T-cell (primary cell): ENCODE measurements at regions not wholly inside any gene's neighbourhood (a gene's known extent, or its start where the extent isn't known, plus 50 kb on each side); places are given as distances from the start of the nearest gene placed in this dataset.

Experiments used
- ATAC-seq, 4 experiments: fragments of 200-7000 bp in 3 of 4; fragments of 150-1000 bp in 1 of 4; cut with Tn5 transposase; replicated peaks in 1 of 4; 1 replicate in 3 of 4; 2 replicates in 1 of 4; pipeline ENCODE4 v1.10.0; 2021; ENCODE audit warnings: moderate library complexity in 3 of 4, mild to moderate bottlenecking in 2 of 4, moderate number of reproducible peaks in 1 of 4
- CTCF ChIA-PET, 2 donors: fragments of 300-600 bp; sonication (Branson Sonifier 250); formaldehyde crosslinking; loops; one replicate each; lab custom pipeline; 2022; ENCODE audit warnings: antibody characterized with exemption in 2 of 2; lab: Charles Lee
- POLR2A ChIA-PET, 2 donors: fragments of 300-600 bp; sonication (Branson Sonifier 250); formaldehyde crosslinking; loops; one replicate each; lab custom pipeline; 2022; ENCODE audit warnings: antibody characterized with exemption in 2 of 2; lab: Charles Lee
- DNase-seq, 35 experiments: peaks; one replicate each; pipeline versions ENCODE4 v3.0.0 to v3.0.0-alpha.2; 2013 to 2023
- H3K27ac ChIP-seq: one replicate; pipeline ENCODE4 v1.5.1; 2013; ENCODE audit warnings: low read length
- H3K27me3 ChIP-seq, 2 experiments: replicated peaks in 1 of 2; 1 replicate in 1 of 2; 2 replicates in 1 of 2; pipeline versions ENCODE4 v1.6.1 to v1.7.0; 2013; ENCODE audit warnings: low read length in 1 of 2, mixed read lengths in 1 of 2; ENCODE audit not compliant: control insufficient read depth in 2 of 2, insufficient read depth in 2 of 2; ENCODE audit errors: extremely low read depth in 1 of 2
- H3K36me3 ChIP-seq, 2 donors: 1 replicate in 1 of 2; 2 replicates in 1 of 2; pipeline versions ENCODE4 v1.6.1 to v1.7.0; 2013; ENCODE audit warnings: low read length in 1 of 2; ENCODE audit not compliant: control insufficient read depth in 2 of 2, insufficient read depth in 1 of 2; ENCODE audit errors: extremely low read depth in 1 of 2
- H3K4me1 ChIP-seq, 2 experiments: 1 replicate in 1 of 2; 2 replicates in 1 of 2; pipeline versions ENCODE4 v1.6.1 to v1.7.0; 2013; ENCODE audit warnings: low read length in 2 of 2, mixed read lengths in 1 of 2; ENCODE audit not compliant: insufficient read depth in 2 of 2, control insufficient read depth in 1 of 2; ENCODE audit errors: extremely low read depth in 1 of 2
- H3K4me3 ChIP-seq, 2 donors: 1 replicate in 1 of 2; 2 replicates in 1 of 2; pipeline versions ENCODE4 v1.5.1 to v1.7.0; 2013; ENCODE audit warnings: mild to moderate bottlenecking in 2 of 2, low read length in 1 of 2, moderate library complexity in 1 of 2; ENCODE audit not compliant: control insufficient read depth in 1 of 2; ENCODE audit errors: extremely low read depth in 1 of 2
- H3K9me3 ChIP-seq: 2 replicates; pipeline ENCODE4 v1.7.0; 2013
- H3K27ac Mint-ChIP-seq, 2 donors: one replicate each; pipeline ENCODE4 v1.8.0; 2020 to 2021; ENCODE audit warnings: mild to moderate bottlenecking in 2 of 2, mixed read lengths in 2 of 2
- H3K27me3 Mint-ChIP-seq, 2 donors: one replicate each; pipeline ENCODE4 v1.8.0; 2021 to 2022; ENCODE audit warnings: mixed read lengths in 2 of 2
- H3K36me3 Mint-ChIP-seq: one replicate; pipeline ENCODE4 v1.8.0; 2021; ENCODE audit warnings: mixed read lengths
- H3K4me1 Mint-ChIP-seq, 3 donors: one replicate each; pipeline ENCODE4 v1.8.0; 2020 to 2022; ENCODE audit warnings: mixed read lengths in 3 of 3, mild to moderate bottlenecking in 1 of 3
- H3K4me3 Mint-ChIP-seq, 3 donors: one replicate each; pipeline ENCODE4 v1.8.0; 2020 to 2022; ENCODE audit warnings: mild to moderate bottlenecking in 3 of 3, mixed read lengths in 3 of 3, moderate library complexity in 3 of 3
- H3K9me3 Mint-ChIP-seq, 3 donors: one replicate each; pipeline ENCODE4 v1.8.0; 2020 to 2022; ENCODE audit warnings: mixed read lengths in 3 of 3
- WGBS: methylation state at CpG from one replicate; pipeline ENCODE4 v1.1.5; 2013; ENCODE audit warnings: missing lambda C conversion rate; ENCODE audit not compliant: insufficient coverage; 5-methylcytosine and 5-hydroxymethylcytosine counted together

DNA sequence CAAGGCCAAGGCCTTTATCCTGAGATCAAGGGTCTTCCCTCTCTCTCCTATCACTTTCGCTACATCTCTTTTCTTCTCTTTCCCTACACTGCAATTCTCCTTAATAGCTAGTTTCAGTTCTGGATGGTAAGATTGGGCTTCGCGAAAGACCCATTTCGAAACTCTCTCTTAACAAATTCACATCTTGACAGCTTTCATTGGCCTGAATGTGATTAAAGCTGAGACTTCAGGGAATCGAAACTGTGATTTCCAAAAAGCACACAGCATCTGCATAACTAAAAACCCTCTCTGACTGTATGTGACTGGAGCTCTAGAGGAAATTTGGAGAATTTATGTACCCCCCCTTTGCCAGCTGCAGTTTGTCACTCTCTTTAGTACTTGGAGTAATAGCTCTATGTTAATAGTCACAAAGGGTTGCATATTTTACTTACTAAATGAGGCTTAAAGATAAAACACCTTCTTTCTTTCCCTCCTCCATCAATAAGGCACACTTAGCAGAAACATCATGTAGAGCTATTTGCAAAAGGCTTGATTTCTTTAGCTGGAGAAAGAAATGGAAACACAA is 105.3 kb upstream of the FAM20A start:
- H3K27me3 Mint-ChIP-seq: peaks cover 19 to 21% of the 10 kb centered on the region in 2 donors
- H3K4me1 ChIP-seq: no peaks in the 10 kb centered on the region
- H3K4me1 Mint-ChIP-seq: no peaks in the 10 kb centered on the region
- H3K9me3 Mint-ChIP-seq: no peaks in the 10 kb centered on the region
- no peaks in the 10 kb centered on the region for H3K36me3 ChIP-seq
- ChIA-PET POLR2A (no interaction called here), CTCF (no interaction called here)
- ATAC-seq: no peak
- H3K9me3 ChIP-seq: no peaks in the 10 kb centered on the region
- peaks cover 0 to 12% of the 10 kb centered on the region in 2 experiments for H3K27me3 ChIP-seq
- H3K4me3 Mint-ChIP-seq: no peak overlapping the region
- H3K27ac Mint-ChIP-seq: no peak overlapping the region
- no CpG with 5 or more reads among the region's 5 CpGs for WGBS
- DNase-seq: no peak
- no peak overlapping the region for H3K27ac ChIP-seq
- H3K36me3 Mint-ChIP-seq: no peaks in the 10 kb centered on the region
- H3K4me3 ChIP-seq: no peak overlapping the region

DNA sequence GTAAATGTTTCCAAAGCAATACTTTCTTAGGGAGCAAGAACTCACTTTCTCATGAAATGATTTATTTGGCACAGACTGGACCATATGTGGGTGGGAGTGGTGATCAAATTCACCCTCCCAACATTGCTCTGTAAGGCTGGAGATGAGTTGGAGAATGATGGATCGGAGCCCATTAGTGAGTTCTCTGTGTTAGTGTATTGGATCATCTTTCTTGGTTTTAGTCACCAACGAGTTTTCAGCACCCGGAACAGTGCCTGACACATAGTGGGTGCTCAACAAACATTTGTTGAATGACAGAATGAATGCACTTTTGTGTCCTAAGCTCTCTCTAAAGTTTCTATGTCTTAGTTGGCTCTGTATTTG is 104.5 kb upstream of the FAM20A start:
- peaks cover 0 to 12% of the 10 kb centered on the region in 2 experiments for H3K27me3 ChIP-seq
- peaks cover 12 to 19% of the 10 kb centered on the region in 2 donors for H3K27me3 Mint-ChIP-seq
- no peaks in the 10 kb centered on the region for H3K4me1 Mint-ChIP-seq
- WGBS: 59% methylated on average over 2 of the region's 3 CpGs
- no peak overlapping the region for H3K4me3 Mint-ChIP-seq
- no peaks in the 10 kb centered on the region for H3K36me3 ChIP-seq
- no peak overlapping the region for H3K4me3 ChIP-seq
- no peaks in the 10 kb centered on the region for H3K4me1 ChIP-seq
- POLR2A ChIA-PET: interaction anchor here in 1 of 2 donors (0.5 kb wide), 1 partner anchor 45 kb away, joined by 3 read pairs; no protein-coding TSS in a partner anchor
- no peaks in the 10 kb centered on the region for H3K9me3 ChIP-seq
- CTCF ChIA-PET: no interaction called here
- no peak overlapping the region for H3K27ac ChIP-seq
- no peaks in the 10 kb centered on the region for H3K9me3 Mint-ChIP-seq
- ATAC-seq: no peak
- H3K27ac Mint-ChIP-seq: no peak overlapping the region
- DNase-seq: no peak
- no peaks in the 10 kb centered on the region for H3K36me3 Mint-ChIP-seq

DNA sequence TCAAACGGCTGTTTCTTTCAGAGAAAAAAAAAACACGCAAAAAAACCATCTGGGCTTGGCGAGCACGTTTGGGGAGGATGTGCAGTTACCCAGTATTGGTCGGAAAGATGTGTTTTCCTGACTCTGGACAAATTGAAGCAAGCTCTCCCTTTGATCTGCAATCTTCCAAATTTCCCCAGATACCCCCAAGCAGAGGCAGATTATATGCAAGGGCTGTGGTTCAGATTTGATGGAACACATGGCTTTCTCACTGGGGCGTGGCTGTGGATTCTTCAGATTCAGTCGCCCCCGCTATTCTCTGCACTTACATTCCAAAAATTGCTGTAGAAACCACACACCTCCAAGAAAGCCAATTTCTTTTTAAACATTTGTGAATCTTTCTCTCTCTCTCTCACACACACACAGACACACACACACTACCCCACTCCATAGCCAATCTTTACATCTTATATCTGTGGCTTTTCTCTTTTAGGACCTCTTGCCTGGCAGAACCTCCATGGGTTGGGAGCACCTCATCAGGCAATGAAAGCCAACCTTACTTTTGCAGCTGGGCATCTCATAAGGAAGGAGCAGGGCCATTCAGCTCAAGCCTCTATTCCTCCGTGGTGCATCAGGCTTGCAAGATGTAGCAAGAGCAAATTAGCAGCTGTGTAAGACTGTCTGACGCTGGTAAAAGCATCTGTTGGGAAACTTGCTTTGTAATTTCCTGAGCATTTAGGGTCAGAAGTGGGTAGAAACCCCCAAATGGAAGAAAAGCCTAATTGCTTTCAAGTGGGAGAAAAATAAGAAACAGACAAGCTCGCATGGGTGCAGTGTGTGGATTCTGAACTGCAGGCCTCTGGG is 103.9 kb upstream of the FAM20A start:
- Histone ChIP-seq H3K27ac (no peak overlapping the region), H3K27me3 (peaks cover 0 to 12% of the 10 kb centered on the region in 2 experiments), H3K9me3 (no peaks in the 10 kb centered on the region), H3K4me1 (no peaks in the 10 kb centered on the region), H3K4me3 (no peak overlapping the region), H3K36me3 (no peaks in the 10 kb centered on the region)
- H3K4me3 Mint-ChIP-seq: no peak overlapping the region
- CTCF ChIA-PET: no interaction called here
- DNase-seq (no peak), ATAC-seq (no peak)
- peaks cover 12 to 20% of the 10 kb centered on the region in 2 donors for H3K27me3 Mint-ChIP-seq
- POLR2A ChIA-PET: interaction anchor here in 1 of 2 donors (0.5 kb wide), 1 partner anchor 44 kb away, joined by 3 read pairs; no protein-coding TSS in a partner anchor
- H3K36me3 Mint-ChIP-seq: no peaks in the 10 kb centered on the region
- WGBS: 72% methylated on average over 6 of the region's 11 CpGs
- no peaks in the 10 kb centered on the region for H3K4me1 Mint-ChIP-seq
- no peaks in the 10 kb centered on the region for H3K9me3 Mint-ChIP-seq
- no peak overlapping the region for H3K27ac Mint-ChIP-seq

DNA sequence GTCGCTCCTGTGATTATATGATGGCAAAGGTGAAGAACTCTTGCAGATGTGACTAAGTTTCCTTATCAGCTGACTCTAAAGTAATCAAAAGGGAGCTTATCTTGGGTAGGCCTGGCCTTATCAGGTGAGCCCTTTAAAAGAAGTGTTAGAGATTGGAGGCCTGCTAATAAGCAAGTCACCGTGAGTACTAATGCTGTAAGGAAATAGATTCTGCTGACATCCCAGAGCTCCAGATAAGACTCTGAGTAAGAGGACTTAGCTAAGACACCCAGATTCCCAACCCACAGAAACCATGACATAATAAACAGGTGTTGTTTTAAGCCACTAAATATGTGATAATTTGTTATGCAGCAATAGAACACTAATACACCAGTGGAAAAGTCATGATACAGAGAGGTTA is 99.9 kb upstream of the FAM20A start:
- ChIA-PET POLR2A (no interaction called here), CTCF (no interaction called here)
- Mint-ChIP-seq H3K27ac (no peak overlapping the region), H3K27me3 (peaks cover 9 to 21% of the 10 kb centered on the region in 2 donors), H3K4me3 (no peak overlapping the region), H3K4me1 (no peaks in the 10 kb centered on the region), H3K9me3 (no peaks in the 10 kb centered on the region), H3K36me3 (no peaks in the 10 kb centered on the region)
- Histone ChIP-seq H3K9me3 (no peaks in the 10 kb centered on the region), H3K27ac (no peak overlapping the region), H3K36me3 (no peaks in the 10 kb centered on the region), H3K4me1 (no peaks in the 10 kb centered on the region), H3K4me3 (no peak overlapping the region), H3K27me3 (peaks cover 0 to 8% of the 10 kb centered on the region in 2 experiments)
- DNase-seq (no peak), ATAC-seq (no peak)
- no CpG with 5 or more reads among the region's 2 CpGs for WGBS

DNA sequence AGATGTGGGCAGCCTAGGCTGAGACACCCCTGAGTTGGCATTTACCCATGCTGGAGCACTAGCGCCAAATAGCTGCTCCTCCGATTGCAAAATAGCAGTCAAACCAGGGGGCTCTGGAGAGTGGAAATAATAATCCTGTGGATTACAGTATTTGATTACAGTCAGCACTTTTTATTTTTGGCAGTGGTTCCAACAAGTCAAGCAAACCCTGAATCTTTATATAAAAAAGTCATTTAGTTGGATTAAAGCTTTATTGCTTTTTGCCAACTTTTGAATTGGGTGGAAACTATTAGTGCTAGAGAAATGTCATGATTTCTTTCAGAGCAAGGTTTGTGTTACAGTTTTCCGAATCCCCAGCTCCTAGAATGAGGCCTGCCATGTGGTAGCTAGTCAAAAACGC is 99.3 kb upstream of the FAM20A start:
- Histone ChIP-seq H3K27me3 (peaks cover 0 to 8% of the 10 kb centered on the region in 2 experiments), H3K27ac (no peak overlapping the region), H3K4me3 (no peak overlapping the region), H3K4me1 (no peaks in the 10 kb centered on the region), H3K9me3 (no peaks in the 10 kb centered on the region), H3K36me3 (no peaks in the 10 kb centered on the region)
- no peaks in the 10 kb centered on the region for H3K9me3 Mint-ChIP-seq
- peaks cover 9 to 21% of the 10 kb centered on the region in 2 donors for H3K27me3 Mint-ChIP-seq
- ATAC-seq (no peak), DNase-seq (no peak)
- no peaks in the 10 kb centered on the region for H3K4me1 Mint-ChIP-seq
- ChIA-PET POLR2A (no interaction called here), CTCF (no interaction called here)
- no peak overlapping the region for H3K27ac Mint-ChIP-seq
- WGBS: no CpG with 5 or more reads among the region's 4 CpGs
- no peak overlapping the region for H3K4me3 Mint-ChIP-seq
- no peaks in the 10 kb centered on the region for H3K36me3 Mint-ChIP-seq

DNA sequence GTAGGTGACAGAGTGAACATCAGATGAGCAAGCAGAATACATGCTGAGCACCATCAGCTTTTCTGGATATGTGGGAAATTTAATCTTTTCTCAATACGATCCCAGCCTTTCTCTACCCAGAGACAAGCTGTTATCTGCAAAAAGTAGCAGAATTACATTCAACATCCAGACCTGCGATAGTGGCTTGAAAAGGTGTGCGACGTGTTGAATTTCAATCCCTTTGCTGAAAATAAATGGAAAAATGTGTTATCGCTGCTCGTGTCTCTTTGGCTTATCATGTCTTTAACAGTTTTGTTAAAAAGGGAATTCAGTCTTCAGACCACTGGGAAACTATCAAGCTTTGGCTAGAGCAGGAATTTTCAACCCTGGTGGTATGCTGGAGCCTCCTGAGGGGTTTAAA is 98.8 kb upstream of the FAM20A start:
- no CpG with 5 or more reads among the region's 6 CpGs for WGBS
- DNase-seq (no peak), ATAC-seq (no peak)
- peaks cover 7 to 18% of the 10 kb centered on the region in 2 donors for H3K27me3 Mint-ChIP-seq
- CTCF ChIA-PET: no interaction called here
- H3K4me1 Mint-ChIP-seq: no peaks in the 10 kb centered on the region
- H3K27ac ChIP-seq: no peak overlapping the region
- H3K9me3 ChIP-seq: no peaks in the 10 kb centered on the region
- POLR2A ChIA-PET: no interaction called here
- H3K27ac Mint-ChIP-seq: no peak overlapping the region
- H3K36me3 Mint-ChIP-seq: no peaks in the 10 kb centered on the region
- H3K9me3 Mint-ChIP-seq: no peaks in the 10 kb centered on the region
- H3K27me3 ChIP-seq: peaks cover 0 to 8% of the 10 kb centered on the region in 2 experiments
- no peak overlapping the region for H3K4me3 Mint-ChIP-seq
- H3K4me1 ChIP-seq: no peaks in the 10 kb centered on the region
- no peaks in the 10 kb centered on the region for H3K36me3 ChIP-seq
- no peak overlapping the region for H3K4me3 ChIP-seq
